GM12864 (cell line): ENCODE measurements at regions not wholly inside any gene's neighbourhood (a gene's known extent, or its start where the extent isn't known, plus 50 kb on each side); places are given as distances from the start of the nearest gene placed in this dataset.

ENCODE experiments used
- DNase-seq: peaks from one replicate; pipeline ENCODE4 v3.0.0-alpha.2; 2011; ENCODE audit warnings: low read depth
- H3K4me3 ChIP-seq: 2 replicates; pipeline ENCODE4 v1.5.1; 2011; ENCODE audit warnings: mild to moderate bottlenecking, low read depth, low read length, control low read depth
- CTCF ChIP-seq: IDR thresholded peaks from 2 replicates; pipeline ENCODE4 v1.5.1; 2011; ENCODE audit warnings: low read depth, mild to moderate bottlenecking, moderate library complexity, low read length, control low read depth, inconsistent platforms; ENCODE audit errors: missing control alignments

- no peak for DNase-seq
- TF ChIP-seq CTCF: no peak
- no peak overlapping the region for H3K4me3 ChIP-seq
Observed at GRCh38 chr9:135196474-135196873, 109.0 kb downstream of the OLFM1 start.

- no peak for TF ChIP-seq CTCF
- no peak overlapping the region for H3K4me3 ChIP-seq
- no peak for DNase-seq
Observed at GRCh38 chr9:135198144-135198543, 110.7 kb downstream of the OLFM1 start.

- no peak for DNase-seq
- TF ChIP-seq CTCF: no peak
- no peak overlapping the region for H3K4me3 ChIP-seq
Observed at GRCh38 chr9:135198586-135199285, 111.3 kb downstream of the OLFM1 start.

GRCh38 chr9:135199489-135199888 lies 112.0 kb downstream of the OLFM1 start:
- TF ChIP-seq CTCF: no peak

GRCh38 chr9:135201711-135202110 lies 114.2 kb downstream of the OLFM1 start:
- DNase-seq: no peak
- H3K4me3 ChIP-seq: no peak overlapping the region
- TF ChIP-seq CTCF: no peak

More at GRCh38 chr9:135199489-135199888, 112.0 kb downstream of the OLFM1 start:
- no peak for DNase-seq
- no peak overlapping the region for H3K4me3 ChIP-seq

GRCh38 chr9:135204177-135204576 lies 116.7 kb downstream of the OLFM1 start:
- DNase-seq: no peak
- TF ChIP-seq CTCF: no peak
- no peak overlapping the region for H3K4me3 ChIP-seq

GRCh38 chr9:135209136-135209535 lies 121.7 kb downstream of the OLFM1 start:
- no peak for DNase-seq
- no peak overlapping the region for H3K4me3 ChIP-seq
- no peak for TF ChIP-seq CTCF
